ENCODE measurements at regions not wholly inside any gene's neighbourhood (a gene's known extent, or its start where the extent isn't known, plus 50 kb on each side); places are given as distances from the start of the nearest gene placed in this dataset.

GRCh38 chrX:9258421-9259104 is 206.3 kb upstream of the TBL1X start:
- DNase-seq (no peak), ATAC-seq (replicated peaks in 1 of 4) (no peak)
- Histone ChIP-seq H3K4me1 (ENCODE audit: control insufficient read depth in 1 of 2, extremely low read depth in 1 of 2, insufficient read depth in 2 of 2, low read length in 2 of 2) (no peaks in the 10 kb centered on the region), H3K4me3 (ENCODE audit: control insufficient read depth in 1 of 2, extremely low read depth in 1 of 2, low read length in 1 of 2) (no peak overlapping the region), H3K27me3 (replicated peaks in 1 of 2; ENCODE audit: control insufficient read depth in 2 of 2, extremely low read depth in 1 of 2, insufficient read depth in 2 of 2, low read length in 1 of 2) (no peaks in the 10 kb centered on the region), H3K27ac (ENCODE audit: low read length) (no peak overlapping the region), H3K36me3 (ENCODE audit: control insufficient read depth in 2 of 2, extremely low read depth in 1 of 2, insufficient read depth in 1 of 2, low read length in 1 of 2) (no peaks in the 10 kb centered on the region), H3K9me3 (no peaks in the 10 kb centered on the region)
- Mint-ChIP-seq H3K9me3 (peaks cover 4 to 7% (median 5%) of the 10 kb centered on the region in 3 donors), H3K4me3 (no peak overlapping the region), H3K4me1 (peaks cover 0 to 2% (median 0%) of the 10 kb centered on the region in 3 donors), H3K27me3 (no peaks in the 10 kb centered on the region), H3K27ac (no peak overlapping the region), H3K36me3 (no peaks in the 10 kb centered on the region)
- POLR2A ChIA-PET: no interaction called here
- CTCF ChIA-PET: interaction anchor here in 1 of 2 donors (0.6 kb wide), 1 partner anchor 84 kb away, joined by 4 read pairs; no protein-coding TSS in a partner anchor
- WGBS (ENCODE audit: insufficient coverage): no CpG with 5 or more reads among the region's 3 CpGs

GRCh38 chrX:9260603-9261002 is 204.3 kb upstream of the TBL1X start:
- no peaks in the 10 kb centered on the region for H3K36me3 Mint-ChIP-seq
- H3K4me3 ChIP-seq (ENCODE audit: control insufficient read depth in 1 of 2, extremely low read depth in 1 of 2, low read length in 1 of 2): no peak overlapping the region
- no peaks in the 10 kb centered on the region for H3K27me3 ChIP-seq (replicated peaks in 1 of 2; ENCODE audit: control insufficient read depth in 2 of 2, extremely low read depth in 1 of 2, insufficient read depth in 2 of 2, low read length in 1 of 2)
- ChIA-PET POLR2A (no interaction called here), CTCF (no interaction called here)
- no peak overlapping the region for H3K27ac Mint-ChIP-seq
- no peak overlapping the region for H3K27ac ChIP-seq (ENCODE audit: low read length)
- no peaks in the 10 kb centered on the region for H3K9me3 ChIP-seq
- H3K4me3 Mint-ChIP-seq: no peak overlapping the region
- no CpG with 5 or more reads among the region's 1 CpG for WGBS (ENCODE audit: insufficient coverage)
- no peaks in the 10 kb centered on the region for H3K36me3 ChIP-seq (ENCODE audit: control insufficient read depth in 2 of 2, extremely low read depth in 1 of 2, insufficient read depth in 1 of 2, low read length in 1 of 2)
- peaks cover 4 to 7% (median 5%) of the 10 kb centered on the region in 3 donors for H3K9me3 Mint-ChIP-seq
- DNase-seq (no peak), ATAC-seq (replicated peaks in 1 of 4) (no peak)
- H3K4me1 Mint-ChIP-seq: peaks cover 0 to 2% (median 0%) of the 10 kb centered on the region in 3 donors
- H3K27me3 Mint-ChIP-seq: no peaks in the 10 kb centered on the region
- H3K4me1 ChIP-seq (ENCODE audit: control insufficient read depth in 1 of 2, extremely low read depth in 1 of 2, insufficient read depth in 2 of 2, low read length in 2 of 2): no peaks in the 10 kb centered on the region

GRCh38 chrX:9267415-9267814 is 197.4 kb upstream of the TBL1X start:
- no peaks in the 10 kb centered on the region for H3K36me3 Mint-ChIP-seq
- H3K27ac Mint-ChIP-seq: no peak overlapping the region
- ChIA-PET POLR2A (no interaction called here), CTCF (no interaction called here)
- H3K27ac ChIP-seq (ENCODE audit: low read length): no peak overlapping the region
- H3K27me3 ChIP-seq (replicated peaks in 1 of 2; ENCODE audit: control insufficient read depth in 2 of 2, extremely low read depth in 1 of 2, insufficient read depth in 2 of 2, low read length in 1 of 2): no peaks in the 10 kb centered on the region
- no peaks in the 10 kb centered on the region for H3K4me1 Mint-ChIP-seq
- peaks cover 0 to 3% of the 10 kb centered on the region in 2 donors for H3K27me3 Mint-ChIP-seq
- no peak for DNase-seq
- no peaks in the 10 kb centered on the region for H3K4me1 ChIP-seq (ENCODE audit: control insufficient read depth in 1 of 2, extremely low read depth in 1 of 2, insufficient read depth in 2 of 2, low read length in 2 of 2)
- H3K36me3 ChIP-seq (ENCODE audit: control insufficient read depth in 2 of 2, extremely low read depth in 1 of 2, insufficient read depth in 1 of 2, low read length in 1 of 2): no peaks in the 10 kb centered on the region
- no peaks in the 10 kb centered on the region for H3K9me3 ChIP-seq
- no CpG with 5 or more reads among the region's 6 CpGs for WGBS (ENCODE audit: insufficient coverage)
- no peak for ATAC-seq (replicated peaks in 1 of 4)
- no peak overlapping the region for H3K4me3 ChIP-seq (ENCODE audit: control insufficient read depth in 1 of 2, extremely low read depth in 1 of 2, low read length in 1 of 2)
- no peaks in the 10 kb centered on the region for H3K9me3 Mint-ChIP-seq
- no peak overlapping the region for H3K4me3 Mint-ChIP-seq

GRCh38 chrX:9269134-9269533 is 195.7 kb upstream of the TBL1X start:
- H3K4me1 Mint-ChIP-seq: peaks cover 0 to 6% (median 0%) of the 10 kb centered on the region in 3 donors
- H3K27ac Mint-ChIP-seq: no peak overlapping the region
- no peaks in the 10 kb centered on the region for H3K9me3 ChIP-seq
- POLR2A ChIA-PET: no interaction called here
- H3K27me3 Mint-ChIP-seq: peaks cover 0 to 3% of the 10 kb centered on the region in 2 donors
- H3K4me3 ChIP-seq (ENCODE audit: control insufficient read depth in 1 of 2, extremely low read depth in 1 of 2, low read length in 1 of 2): no peak overlapping the region
- no peaks in the 10 kb centered on the region for H3K4me1 ChIP-seq (ENCODE audit: control insufficient read depth in 1 of 2, extremely low read depth in 1 of 2, insufficient read depth in 2 of 2, low read length in 2 of 2)
- DNase-seq: no peak
- H3K36me3 ChIP-seq (ENCODE audit: control insufficient read depth in 2 of 2, extremely low read depth in 1 of 2, insufficient read depth in 1 of 2, low read length in 1 of 2): no peaks in the 10 kb centered on the region
- H3K9me3 Mint-ChIP-seq: peaks cover 0 to 3% (median 0%) of the 10 kb centered on the region in 3 donors
- CTCF ChIA-PET: no interaction called here
- H3K4me3 Mint-ChIP-seq: no peak overlapping the region
- H3K27ac ChIP-seq (ENCODE audit: low read length): no peak overlapping the region
- H3K27me3 ChIP-seq (replicated peaks in 1 of 2; ENCODE audit: control insufficient read depth in 2 of 2, extremely low read depth in 1 of 2, insufficient read depth in 2 of 2, low read length in 1 of 2): no peaks in the 10 kb centered on the region
- ATAC-seq (replicated peaks in 1 of 4): no peak
- H3K36me3 Mint-ChIP-seq: no peaks in the 10 kb centered on the region
- WGBS (ENCODE audit: insufficient coverage): 100% methylated on average over 2 of the region's 4 CpGs

- Mint-ChIP-seq H3K4me1 (peaks cover 0 to 6% (median 0%) of the 10 kb centered on the region in 3 donors), H3K9me3 (peaks cover 0 to 3% (median 0%) of the 10 kb centered on the region in 3 donors), H3K27ac (no peak overlapping the region), H3K36me3 (no peaks in the 10 kb centered on the region), H3K4me3 (no peak overlapping the region), H3K27me3 (peaks cover 0 to 3% of the 10 kb centered on the region in 2 donors)
- no CpG with 5 or more reads among the region's 13 CpGs for WGBS (ENCODE audit: insufficient coverage)
- POLR2A ChIA-PET: no interaction called here
- DNase-seq (no peak), ATAC-seq (replicated peaks in 1 of 4) (no peak)
- H3K27ac ChIP-seq (ENCODE audit: low read length): no peak overlapping the region
- CTCF ChIA-PET: interaction anchor here in 1 of 2 donors (0.6 kb wide), 1 partner anchor 203 kb away, joined by 3 read pairs; no protein-coding TSS in a partner anchor
- H3K36me3 ChIP-seq (ENCODE audit: control insufficient read depth in 2 of 2, extremely low read depth in 1 of 2, insufficient read depth in 1 of 2, low read length in 1 of 2): no peaks in the 10 kb centered on the region
- no peaks in the 10 kb centered on the region for H3K9me3 ChIP-seq
- no peak overlapping the region for H3K4me3 ChIP-seq (ENCODE audit: control insufficient read depth in 1 of 2, extremely low read depth in 1 of 2, low read length in 1 of 2)
- no peaks in the 10 kb centered on the region for H3K4me1 ChIP-seq (ENCODE audit: control insufficient read depth in 1 of 2, extremely low read depth in 1 of 2, insufficient read depth in 2 of 2, low read length in 2 of 2)
- H3K27me3 ChIP-seq (replicated peaks in 1 of 2; ENCODE audit: control insufficient read depth in 2 of 2, extremely low read depth in 1 of 2, insufficient read depth in 2 of 2, low read length in 1 of 2): no peaks in the 10 kb centered on the region
These were observed 192.9 kb upstream of the TBL1X start for GRCh38 chrX:9271789-9272525.

- ChIA-PET POLR2A (no interaction called here), CTCF (no interaction called here)
- no peak overlapping the region for H3K4me3 ChIP-seq (ENCODE audit: control insufficient read depth in 1 of 2, extremely low read depth in 1 of 2, low read length in 1 of 2)
- peaks cover 0 to 3% (median 0%) of the 10 kb centered on the region in 3 donors for H3K9me3 Mint-ChIP-seq
- H3K36me3 ChIP-seq (ENCODE audit: control insufficient read depth in 2 of 2, extremely low read depth in 1 of 2, insufficient read depth in 1 of 2, low read length in 1 of 2): no peaks in the 10 kb centered on the region
- 100% methylated on average over 1 of the region's 1 CpG for WGBS (ENCODE audit: insufficient coverage)
- no peak overlapping the region for H3K27ac ChIP-seq (ENCODE audit: low read length)
- H3K4me1 Mint-ChIP-seq: peaks cover under 1 to 6% (median 3%) of the 10 kb centered on the region in 3 donors
- no peaks in the 10 kb centered on the region for H3K36me3 Mint-ChIP-seq
- ATAC-seq (replicated peaks in 1 of 4) (no peak), DNase-seq (no peak)
- no peak overlapping the region for H3K4me3 Mint-ChIP-seq
- H3K4me1 ChIP-seq (ENCODE audit: control insufficient read depth in 1 of 2, extremely low read depth in 1 of 2, insufficient read depth in 2 of 2, low read length in 2 of 2): no peaks in the 10 kb centered on the region
- H3K9me3 ChIP-seq: no peaks in the 10 kb centered on the region
- no peaks in the 10 kb centered on the region for H3K27me3 Mint-ChIP-seq
- peak overlapping the region in 1 of 2 donors; percentile 43 for H3K27ac Mint-ChIP-seq
- no peaks in the 10 kb centered on the region for H3K27me3 ChIP-seq (replicated peaks in 1 of 2; ENCODE audit: control insufficient read depth in 2 of 2, extremely low read depth in 1 of 2, insufficient read depth in 2 of 2, low read length in 1 of 2)
These were observed 191.1 kb upstream of the TBL1X start for GRCh38 chrX:9273744-9274143.
